Lower lobe of right lung (tissue), 2 donors: ENCODE measurements at regions not wholly inside any gene's neighbourhood (a gene's known extent, or its start where the extent isn't known, plus 50 kb on each side); places are given as distances from the start of the nearest gene placed in this dataset.
"Not testable (repeated sequence)": the region's sequence is repeated elsewhere in the genome, so short reads cannot be mapped to it uniquely, and the experiment has no call there.

ENCODE experiments used
- ATAC-seq, 2 donors: fragments of 200-7000 bp; cut with Tn5 transposase; one replicate each; pipeline ENCODE4 v1.9.1; 2020 to 2022; ENCODE audit warnings: mild to moderate bottlenecking in 2 of 2, moderate library complexity in 2 of 2
- DNase-seq: peaks from one replicate; pipeline ENCODE4 v3.0.0-alpha.2; 2020
- H3K27ac ChIP-seq: fragments of 200-600 bp; one replicate; pipeline ENCODE4 v1.8.0; 2022
- H3K27me3 ChIP-seq: fragments of 200-600 bp; one replicate; pipeline ENCODE4 v1.8.0; 2022; ENCODE audit warnings: low read depth
- H3K36me3 ChIP-seq: fragments of 200-600 bp; one replicate; pipeline ENCODE4 v1.8.0; 2022; ENCODE audit warnings: mild to moderate bottlenecking
- H3K4me1 ChIP-seq: fragments of 200-600 bp; one replicate; pipeline ENCODE4 v1.8.0; 2022
- H3K4me3 ChIP-seq: fragments of 200-600 bp; one replicate; pipeline ENCODE4 v1.8.0; 2022; ENCODE audit warnings: mild to moderate bottlenecking
- H3K9me3 ChIP-seq: fragments of 200-600 bp; one replicate; pipeline ENCODE4 v1.8.0; 2022
- CTCF ChIP-seq: fragments of 200-600 bp; IDR thresholded peaks from one replicate; pipeline ENCODE4 v1.8.0; 2022; ENCODE audit warnings: antibody characterized with exemption, mild to moderate bottlenecking
- intact Hi-C: fragments of 100-400 bp; cut with DNase I; formaldehyde crosslinking; loops from one replicate; pipeline ENCODE4 v1.11.0; 2022
- donor health status: DM: no; HTN: yes; CAD: no; lungs with severe emphysema.

DNA sequence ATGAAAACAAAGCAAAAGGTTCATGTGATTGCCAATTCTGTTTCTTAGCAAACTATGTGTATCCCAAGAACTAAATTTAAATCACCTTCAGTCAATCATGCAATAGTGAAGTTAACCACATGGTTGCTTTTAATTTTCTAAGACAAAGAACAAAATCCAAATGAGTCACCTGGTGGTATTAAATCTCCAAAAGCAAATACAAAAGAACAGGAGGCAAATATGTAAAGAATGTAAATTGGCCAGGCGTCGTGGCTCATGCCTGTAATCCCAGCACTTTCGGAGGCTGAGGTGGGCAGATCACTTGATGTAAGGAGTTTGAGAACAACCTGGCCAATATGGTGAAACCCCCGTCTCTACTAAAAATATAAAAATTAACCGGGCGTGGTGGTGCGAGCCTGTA is 54.2 kb upstream of the PIK3R4 start:
- Histone ChIP-seq H3K4me1 (no peaks in the 10 kb centered on the region), H3K9me3 (no peaks in the 10 kb centered on the region), H3K4me3 (no peak overlapping the region), H3K36me3 (no peaks in the 10 kb centered on the region), H3K27me3 (no peaks in the 10 kb centered on the region), H3K27ac (no peak overlapping the region)
- ATAC-seq (no peak), DNase-seq (no peak)
- no peak for TF ChIP-seq CTCF
- intact Hi-C loops: no loop called here

GRCh38 chr3:130801473-130801872 is 54.8 kb upstream of the PIK3R4 start:
- no peak for ATAC-seq
- Histone ChIP-seq H3K9me3 (no peaks in the 10 kb centered on the region), H3K36me3 (no peaks in the 10 kb centered on the region), H3K27me3 (no peaks in the 10 kb centered on the region), H3K4me3 (no peak overlapping the region), H3K4me1 (no peaks in the 10 kb centered on the region), H3K27ac (no peak overlapping the region)
- TF ChIP-seq CTCF: no peak
- no peak for DNase-seq
- intact Hi-C loops: no loop called here

GRCh38 chr3:130811557-130811956 is 64.9 kb upstream of the PIK3R4 start:
- DNase-seq (no peak), ATAC-seq (no peak)
- no peak for TF ChIP-seq CTCF
- intact Hi-C loops: no loop called here
- Histone ChIP-seq H3K27me3 (no peaks in the 10 kb centered on the region), H3K4me1 (no peaks in the 10 kb centered on the region), H3K4me3 (no peak overlapping the region), H3K36me3 (no peaks in the 10 kb centered on the region), H3K9me3 (no peaks in the 10 kb centered on the region), H3K27ac (no peak overlapping the region)

DNA sequence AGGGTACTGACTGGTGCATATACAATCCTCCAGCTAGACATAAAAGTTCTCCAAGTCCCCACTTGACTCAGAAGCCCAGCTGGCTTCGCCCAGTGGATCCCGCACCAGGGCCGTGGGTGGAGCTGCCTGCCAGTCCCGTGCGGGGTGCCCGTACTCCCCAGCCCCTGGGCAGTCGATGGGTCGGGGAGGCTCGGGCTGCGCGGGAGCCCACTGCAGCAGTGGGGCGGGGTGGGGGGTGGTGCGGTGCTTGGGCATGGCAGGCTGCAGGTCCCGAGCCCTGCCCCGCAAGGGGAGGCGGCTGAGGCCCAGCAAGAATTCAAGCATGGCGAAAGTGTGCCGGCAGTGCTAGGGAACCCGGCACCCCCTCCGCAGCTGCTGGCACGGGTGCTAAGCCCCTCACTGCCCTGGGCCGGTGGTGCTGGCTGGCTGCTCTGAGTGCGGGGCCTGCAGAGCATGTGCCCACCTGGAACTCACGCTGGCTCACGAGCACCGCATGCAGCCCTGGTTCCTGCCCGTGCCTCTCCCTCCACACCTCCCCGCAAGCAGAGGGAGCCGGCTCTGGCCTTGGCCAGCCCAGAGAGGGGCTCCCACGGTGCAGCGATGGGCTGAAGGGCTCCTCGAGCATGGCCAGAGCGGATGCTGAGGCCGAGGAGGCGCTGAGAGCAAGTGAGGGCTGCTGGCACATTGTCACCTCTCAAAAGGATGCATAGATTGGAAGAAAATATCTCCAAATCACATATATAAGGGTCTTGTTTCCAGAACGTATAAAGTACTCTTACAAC is 68.3 kb upstream of the PIK3R4 start:
- no peaks in the 10 kb centered on the region for H3K4me1 ChIP-seq
- H3K27ac ChIP-seq: no peak overlapping the region
- H3K36me3 ChIP-seq: no peaks in the 10 kb centered on the region
- intact Hi-C loops: no loop called here
- no peak overlapping the region for H3K4me3 ChIP-seq
- DNase-seq: no peak
- ATAC-seq: peak in 1 of 2 donors; percentile 34
- no peaks in the 10 kb centered on the region for H3K9me3 ChIP-seq
- no peaks in the 10 kb centered on the region for H3K27me3 ChIP-seq
- no peak for TF ChIP-seq CTCF

DNA sequence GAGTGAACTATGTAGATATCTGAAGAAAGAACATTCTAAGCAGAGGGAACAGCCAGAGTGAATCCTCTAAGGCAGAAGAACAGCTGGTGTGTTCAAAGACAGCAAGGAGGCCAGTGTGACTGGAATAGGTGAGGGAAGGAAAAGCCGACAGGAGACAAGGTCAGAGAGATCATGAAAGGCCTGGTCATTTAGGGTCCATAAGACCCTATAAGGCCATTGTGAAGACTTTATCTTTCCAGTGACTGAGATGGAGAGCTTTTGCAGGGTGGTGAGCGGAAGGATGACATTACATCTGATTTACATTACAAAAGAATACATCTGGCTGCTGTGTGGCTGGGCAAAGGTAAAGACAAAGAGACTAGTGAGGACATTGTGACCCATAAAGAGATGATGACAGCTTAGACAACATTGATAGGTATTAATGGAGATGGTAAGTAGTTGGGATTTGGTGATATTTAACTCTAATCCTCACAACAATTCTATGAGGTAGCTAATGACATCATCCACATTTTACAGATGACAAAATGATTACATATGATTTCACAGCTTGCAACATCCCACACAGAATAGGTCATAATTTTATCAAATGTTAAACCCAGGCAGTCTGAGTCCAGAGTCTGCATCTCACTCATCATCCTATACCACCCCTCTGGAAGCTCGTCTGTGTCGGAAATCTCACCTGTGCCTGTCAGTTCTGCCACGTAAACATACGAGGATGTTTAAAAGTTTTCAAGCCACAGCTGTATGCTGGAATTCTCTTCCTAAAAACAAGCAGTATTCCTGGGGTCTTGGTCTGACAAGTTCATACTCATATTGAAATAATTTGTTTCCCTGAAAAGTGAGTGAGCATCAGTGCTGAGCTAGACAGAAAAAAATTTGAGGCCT is 70.2 kb upstream of the PIK3R4 start:
- no peak for TF ChIP-seq CTCF
- Histone ChIP-seq H3K27ac (no peak overlapping the region), H3K36me3 (no peaks in the 10 kb centered on the region), H3K9me3 (no peaks in the 10 kb centered on the region), H3K27me3 (no peaks in the 10 kb centered on the region), H3K4me3 (no peak overlapping the region), H3K4me1 (peaks cover 8% of the 10 kb centered on the region)
- intact Hi-C loops: no loop called here
- ATAC-seq: no peak
- no peak for DNase-seq

- intact Hi-C loops, H3K9me3 ChIP-seq, DNase-seq, ATAC-seq, H3K27ac ChIP-seq, H3K4me1 ChIP-seq, H3K4me3 ChIP-seq, H3K36me3 ChIP-seq, H3K27me3 ChIP-seq: not testable (repeated sequence)
These were observed 71.4 kb upstream of the PIK3R4 start for GRCh38 chr3:130818066-130818465.
